ENCODE measurements at regions not wholly inside any gene's neighbourhood (a gene's known extent, or its start where the extent isn't known, plus 50 kb on each side); places are given as distances from the start of the nearest gene placed in this dataset.

GRCh38 chr1:87636198-87636892 is 307.7 kb downstream of the LMO4 start:
- no peak for DNase-seq

DNA sequence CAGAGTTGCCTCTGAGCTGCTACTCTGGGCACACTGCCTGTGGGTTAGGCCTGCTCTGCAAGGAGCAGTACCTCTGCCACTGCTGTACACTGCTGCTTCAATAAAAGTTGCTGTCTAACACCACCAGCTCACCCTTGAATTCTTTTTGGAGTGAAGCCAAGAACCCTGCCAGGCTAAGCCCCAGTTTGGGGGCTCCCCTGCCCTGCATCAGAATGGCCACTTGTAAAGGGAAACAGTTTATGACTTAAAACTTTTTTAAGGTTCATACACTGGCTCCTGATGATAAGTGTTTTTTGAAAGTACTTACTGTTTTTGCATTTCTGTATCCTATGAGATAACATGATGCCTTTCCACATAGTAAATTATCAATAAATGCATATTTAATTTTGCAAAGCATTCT is 310.0 kb downstream of the LMO4 start:
- DNase-seq = no peak

GRCh38 chr1:87641996-87642395 is 313.3 kb downstream of the LMO4 start:
- DNase-seq = no peak

DNA sequence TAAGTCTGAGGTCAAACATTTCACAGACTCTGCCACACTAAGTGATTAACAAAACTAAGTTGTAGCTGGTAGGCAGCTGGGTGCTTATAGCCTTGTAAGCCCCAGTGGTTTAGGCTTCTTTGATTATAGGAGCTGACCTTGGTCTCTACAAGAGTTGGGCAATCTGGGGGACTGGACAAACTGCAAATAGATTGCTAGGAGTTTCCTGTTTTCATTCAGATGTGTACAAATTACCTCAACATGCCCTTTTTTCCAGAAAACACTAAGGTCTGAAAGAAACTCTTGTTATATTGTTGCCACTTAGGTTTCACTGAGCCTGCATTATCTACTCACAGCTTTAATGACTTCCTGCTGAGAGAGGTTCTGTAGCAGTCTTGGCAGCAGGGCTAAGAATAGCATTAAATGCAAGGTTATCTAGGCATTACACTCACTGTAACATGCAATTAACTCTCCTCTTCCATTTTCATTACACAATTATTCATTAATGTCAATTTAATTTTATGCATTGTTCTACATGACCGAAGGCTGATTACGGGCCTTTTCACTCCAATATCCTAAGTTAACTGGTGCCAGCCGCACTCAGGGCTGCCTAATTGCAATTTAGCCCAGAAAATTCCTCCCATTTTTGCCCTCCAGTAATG is 314.0 kb downstream of the LMO4 start:
- no peak for DNase-seq

GRCh38 chr1:87644033-87644578 is 315.4 kb downstream of the LMO4 start:
- DNase-seq = no peak

GRCh38 chr1:87644579-87645190 is 316.0 kb downstream of the LMO4 start:
- no peak for DNase-seq

DNA sequence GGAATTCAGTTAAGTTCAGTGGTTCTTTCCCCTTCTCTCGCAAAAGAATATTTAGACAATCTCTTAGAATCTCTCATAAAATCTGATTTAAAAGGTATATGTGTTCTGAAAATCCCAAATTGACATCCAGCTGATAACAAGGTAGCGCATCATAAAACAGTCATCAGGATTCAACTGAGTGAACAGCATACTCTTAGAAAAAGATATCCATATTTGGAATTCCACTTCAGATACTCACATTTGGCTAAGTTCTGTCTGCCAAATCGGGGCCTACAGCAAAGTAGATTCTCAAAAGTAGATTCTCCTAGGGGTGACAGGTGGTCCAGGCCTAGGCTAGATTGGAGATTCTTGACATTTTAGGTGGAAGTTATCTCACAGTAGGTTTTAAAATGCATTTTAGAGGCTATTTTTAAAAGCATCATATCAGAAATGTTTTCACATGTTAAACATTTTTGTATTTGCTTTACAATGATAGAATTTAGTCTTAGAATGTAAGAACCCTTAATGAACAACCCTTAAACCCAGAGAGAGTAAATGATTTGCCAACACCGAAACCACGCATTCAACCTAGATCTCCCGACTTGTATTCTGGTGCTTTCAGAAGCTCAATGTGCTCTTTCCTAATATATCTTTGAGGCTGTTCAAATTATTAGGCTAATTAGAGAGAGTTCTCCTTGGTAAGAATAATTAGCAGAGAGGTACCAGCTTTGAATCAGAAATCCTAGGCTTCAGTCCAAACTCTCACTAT is 318.9 kb downstream of the LMO4 start:
- no peak for DNase-seq

DNA sequence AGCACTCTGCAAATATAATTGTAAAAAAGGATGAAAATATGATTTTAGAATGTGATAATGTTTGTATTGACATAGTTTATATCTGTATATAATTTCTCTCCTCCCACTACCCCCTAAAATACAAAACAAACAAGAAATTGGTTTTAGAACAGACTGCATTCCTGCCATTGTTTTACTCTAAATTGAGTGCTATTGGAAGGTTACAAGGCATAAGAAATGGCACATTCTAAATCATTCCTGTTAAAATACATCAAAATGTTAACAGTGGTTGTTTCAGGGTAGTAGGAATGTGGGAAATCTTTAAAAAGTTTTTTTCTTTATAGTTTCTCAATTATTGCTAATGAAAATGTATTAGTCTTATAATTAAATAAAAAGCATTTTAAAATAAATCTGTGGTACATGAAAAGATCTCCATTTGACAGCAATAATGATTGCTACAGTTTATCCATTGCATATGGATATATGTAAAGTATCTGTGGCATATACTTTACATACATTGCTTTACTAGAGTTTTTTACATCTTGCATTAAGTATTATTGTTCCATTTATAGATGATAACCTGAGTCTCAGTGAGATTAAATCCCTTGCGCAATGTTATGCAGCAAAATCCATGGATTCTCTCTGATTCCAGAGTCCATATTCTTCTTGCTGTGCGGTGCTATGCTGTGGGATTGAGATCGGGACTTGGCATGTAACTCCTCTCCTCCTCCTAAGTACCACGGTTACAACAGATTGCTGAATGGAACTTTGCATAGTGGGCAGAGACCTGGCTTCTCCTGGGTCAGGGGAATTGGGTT is 319.8 kb downstream of the LMO4 start:
- no peak for DNase-seq

DNA sequence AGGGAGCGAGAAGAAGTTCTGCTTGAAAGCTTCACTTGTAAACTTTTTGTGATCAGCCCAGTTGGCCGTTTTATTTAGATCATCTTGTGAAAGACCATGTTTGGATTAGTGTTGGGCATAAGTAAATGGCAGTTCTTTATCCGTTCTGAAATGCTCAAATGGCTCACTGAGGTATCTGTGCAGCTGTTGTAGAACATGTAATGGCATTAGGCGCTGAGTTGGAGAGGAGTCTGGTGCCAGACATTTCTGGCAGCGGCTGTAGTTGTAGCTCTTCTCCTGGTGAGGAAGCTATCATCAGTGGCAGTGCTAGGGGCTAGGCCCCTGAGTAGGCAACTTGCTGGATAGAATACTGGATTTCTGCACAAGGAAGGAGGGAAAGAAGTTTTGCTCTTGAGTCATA is 321.6 kb downstream of the LMO4 start:
- no peak for DNase-seq

DNA sequence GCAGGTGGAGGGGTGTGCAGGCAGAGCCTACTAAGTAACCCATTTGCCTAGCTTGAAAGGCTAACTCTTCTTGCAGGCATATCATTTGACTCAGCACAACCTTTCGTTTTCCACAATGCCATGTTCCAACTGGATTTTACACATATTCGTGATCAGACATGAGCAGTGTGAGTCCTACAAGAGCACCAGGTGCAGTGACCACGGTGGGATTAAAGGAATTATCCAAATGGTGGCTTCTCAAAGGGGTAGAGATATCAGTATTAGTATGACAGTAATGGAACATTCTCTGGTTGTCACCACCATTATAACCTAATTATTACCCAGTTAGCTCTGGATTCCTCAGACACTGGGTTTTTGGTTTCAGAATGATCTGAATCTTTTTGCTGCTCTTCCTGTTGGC is 323.5 kb downstream of the LMO4 start:
- DNase-seq = no peak

GRCh38 chr1:87665151-87665550 is 336.5 kb downstream of the LMO4 start:
- no peak for DNase-seq

- no peak for DNase-seq
Measured at GRCh38 chr1:87666681-87667080, 338.0 kb downstream of the LMO4 start.

DNA sequence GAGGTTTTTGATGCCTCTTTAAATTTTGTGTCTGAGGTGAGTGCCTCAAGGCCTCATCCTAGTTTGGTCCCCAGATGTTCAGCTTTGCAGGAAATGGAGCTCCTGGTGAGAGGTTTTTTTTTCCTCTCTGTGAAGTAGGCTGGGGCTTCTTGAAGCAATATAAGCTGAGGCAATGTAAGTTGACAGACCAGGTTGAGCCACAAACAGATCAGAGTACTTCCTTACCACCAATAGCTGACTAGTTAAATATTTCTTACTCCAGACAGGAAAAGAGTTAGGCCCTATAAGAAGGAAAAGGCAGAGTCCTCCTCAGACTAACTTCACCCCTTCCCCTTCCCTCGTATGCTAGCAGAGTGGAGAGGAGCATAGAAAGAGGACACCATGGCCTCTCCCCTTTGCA is 341.0 kb downstream of the LMO4 start:
- DNase-seq = no peak

- DNase-seq = no peak
Measured at GRCh38 chr1:87673309-87673708, 344.6 kb downstream of the LMO4 start.

DNA sequence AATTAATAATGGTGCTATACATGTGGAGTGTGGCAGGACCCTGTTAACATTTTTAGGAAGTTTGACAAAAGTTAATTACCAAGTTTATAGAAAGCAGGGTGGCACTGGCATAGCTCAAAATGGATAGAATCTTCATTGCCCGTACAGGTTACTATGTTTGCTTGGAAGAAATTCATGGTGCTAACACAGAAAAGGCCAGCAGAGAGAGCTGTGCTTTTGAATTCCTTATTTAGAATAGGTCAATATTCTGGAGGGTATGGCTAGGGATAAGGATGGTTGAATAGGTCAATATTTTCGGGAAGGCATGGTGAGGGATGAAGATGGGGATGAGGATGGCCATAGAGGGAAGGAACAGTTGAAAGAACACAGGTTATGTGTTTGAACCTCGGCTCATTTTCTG is 345.1 kb downstream of the LMO4 start:
- DNase-seq = no peak

GRCh38 chr1:87674791-87675190 is 346.1 kb downstream of the LMO4 start:
- no peak for DNase-seq

- DNase-seq = no peak
Measured at GRCh38 chr1:87678266-87678665, 349.6 kb downstream of the LMO4 start.

- DNase-seq = no peak
Measured at GRCh38 chr1:87682565-87682964, 353.9 kb downstream of the LMO4 start.

DNA sequence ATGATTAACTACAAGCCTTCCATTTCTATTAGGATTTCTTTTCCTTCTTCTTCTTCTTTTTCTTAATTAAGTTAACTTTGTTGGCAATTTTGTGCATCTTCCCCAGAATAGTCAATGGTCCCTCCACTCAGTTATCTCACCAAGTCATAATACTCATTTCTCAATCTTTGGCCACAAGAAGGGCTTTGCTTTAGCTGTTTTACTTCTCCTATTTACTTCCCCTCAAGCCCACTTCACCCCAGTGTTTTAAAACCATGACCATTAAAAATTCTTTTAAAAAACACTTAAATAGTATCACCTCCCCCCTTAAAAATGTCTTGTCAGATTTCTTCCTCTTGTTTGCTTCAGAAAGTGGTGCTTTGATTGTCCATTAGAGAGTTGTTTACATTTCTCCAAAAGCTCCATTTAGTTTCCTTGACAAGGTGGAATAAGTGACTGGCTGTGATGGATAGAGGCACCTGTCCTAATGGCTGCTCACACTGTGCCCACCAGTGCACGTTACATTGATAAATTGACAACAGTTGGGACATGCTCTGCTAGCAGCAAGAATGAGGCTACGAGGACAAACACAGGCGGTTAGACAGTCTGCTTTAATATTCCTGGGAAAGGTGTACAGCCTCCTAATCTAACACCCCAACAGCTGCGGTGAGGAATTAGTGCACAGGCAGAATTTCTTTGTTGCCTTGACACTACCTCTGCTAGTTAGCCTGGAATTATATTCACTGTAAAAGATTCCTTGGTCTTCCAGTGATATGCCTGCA is 354.7 kb downstream of the LMO4 start:
- no peak for DNase-seq

DNA sequence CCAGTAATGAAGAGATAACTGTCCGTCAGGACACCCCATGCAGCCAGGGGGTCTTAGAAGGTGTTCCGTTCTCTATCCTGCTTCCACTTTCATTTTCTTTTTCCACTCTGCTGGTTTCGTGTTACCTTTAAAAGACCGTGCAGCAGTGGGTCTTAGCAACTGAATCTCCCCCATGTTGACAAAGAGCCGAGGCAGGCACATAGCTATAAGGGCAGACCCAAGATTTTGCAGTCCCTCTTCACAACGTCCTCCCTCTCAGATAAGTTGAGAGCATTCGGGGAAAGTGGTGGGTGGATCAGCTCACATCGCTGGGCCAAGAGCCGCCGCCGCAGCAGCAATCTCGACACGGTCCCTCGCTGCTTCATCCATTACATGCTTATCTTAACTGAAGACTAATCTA is 355.5 kb downstream of the LMO4 start:
- no peak for DNase-seq

GRCh38 chr1:87684713-87685205 is 356.1 kb downstream of the LMO4 start:
- no peak for DNase-seq

Data from SW 1271 (cell line).